Keratinocyte (primary cell): ENCODE measurements at regions not wholly inside any gene's neighbourhood (a gene's known extent, or its start where the extent isn't known, plus 50 kb on each side); places are given as distances from the start of the nearest gene placed in this dataset.

Experiments
- DNase-seq: peaks from one replicate; pipeline ENCODE4 v3.0.0-alpha.2; 2011; ENCODE audit warnings: low read depth, missing footprints, low spot score
- FAIRE-seq: peaks from 2 replicates; lab custom pipeline; 2011; peaks lifted over from hg19 to GRCh38; lab: Jason Lieb, UNC
- H2AFZ ChIP-seq: 2 replicates; pipeline ENCODE4 v1.6.0; 2012; ENCODE audit warnings: low read length, control low read depth, inconsistent platforms; ENCODE audit not compliant: control insufficient read depth
- H3K27ac ChIP-seq: 2 replicates; pipeline ENCODE4 v1.5.1; 2011; ENCODE audit warnings: low read length; ENCODE audit not compliant: control insufficient read depth, insufficient read depth
- H3K27me3 ChIP-seq: 3 replicates; pipeline ENCODE4 v1.6.0; 2011; ENCODE audit warnings: low read length; ENCODE audit not compliant: control insufficient read depth, insufficient read depth; ENCODE audit errors: extremely low read depth
- H3K36me3 ChIP-seq, 2 experiments: 2 replicates in 1 of 2; 3 replicates in 1 of 2; pipeline ENCODE4 v1.5.1; 2011; ENCODE audit warnings: low read length in 2 of 2, mild to moderate bottlenecking in 1 of 2; ENCODE audit not compliant: control insufficient read depth in 2 of 2, insufficient read depth in 2 of 2; ENCODE audit errors: extremely low read depth in 1 of 2
- H3K4me1 ChIP-seq: 3 replicates; pipeline ENCODE4 v1.5.1; 2011; ENCODE audit warnings: low read length; ENCODE audit not compliant: control insufficient read depth, insufficient read depth; ENCODE audit errors: extremely low read depth
- H3K4me2 ChIP-seq: 3 replicates; pipeline ENCODE4 v1.6.0; 2011; ENCODE audit warnings: low read depth, low read length; ENCODE audit not compliant: control insufficient read depth, insufficient read depth; ENCODE audit errors: extremely low read depth
- H3K4me3 ChIP-seq, 3 experiments: fragments of 200-600 bp in 1 of 3; sonication (generic) in 1 of 3; 2 replicates in 2 of 3; 3 replicates in 1 of 3; pipeline ENCODE4 v1.5.1; 2011 to 2016; ENCODE audit warnings: low read length in 3 of 3, mild to moderate bottlenecking in 3 of 3, control low read depth in 2 of 3, inconsistent platforms in 1 of 3, low read depth in 1 of 3, mixed read lengths in 1 of 3, mixed run types in 1 of 3, moderate library complexity in 1 of 3; ENCODE audit not compliant: control insufficient read depth in 2 of 3, insufficient read depth in 2 of 3; ENCODE audit errors: extremely low read depth in 1 of 3
- H3K79me2 ChIP-seq: 2 replicates; pipeline ENCODE4 v1.6.0; 2012; ENCODE audit warnings: low read length; ENCODE audit not compliant: control insufficient read depth, insufficient read depth
- H3K9ac ChIP-seq: 3 replicates; pipeline ENCODE4 v1.6.0; 2011; ENCODE audit warnings: low read length; ENCODE audit not compliant: control insufficient read depth, insufficient read depth; ENCODE audit errors: extremely low read depth
- H3K9me1 ChIP-seq: 3 replicates; pipeline ENCODE4 v1.6.0; 2011; ENCODE audit warnings: low read length; ENCODE audit not compliant: control insufficient read depth, insufficient read depth; ENCODE audit errors: extremely low read depth
- H3K9me3 ChIP-seq: 2 replicates; pipeline ENCODE4 v1.5.1; 2012; ENCODE audit warnings: low read depth, low read length; ENCODE audit not compliant: control insufficient read depth
- H4K20me1 ChIP-seq: 3 replicates; pipeline ENCODE4 v1.6.0; 2011; ENCODE audit warnings: low read length; ENCODE audit not compliant: control insufficient read depth, insufficient read depth; ENCODE audit errors: extremely low read depth
- CTCF ChIP-seq, 3 experiments: IDR thresholded peaks in 1 of 3; conservative IDR thresholded peaks in 1 of 3; optimal IDR thresholded peaks in 1 of 3; 2 replicates in 2 of 3; 3 replicates in 1 of 3; pipeline versions ENCODE3 to v1.5.1; 2011; ENCODE audit warnings: low read length in 3 of 3, mild to moderate bottlenecking in 3 of 3, moderate library complexity in 2 of 3, control low read depth in 1 of 3, inconsistent platforms in 1 of 3; ENCODE audit not compliant: insufficient read depth in 2 of 3; ENCODE audit errors: extremely low read depth in 1 of 3
- EZH2 ChIP-seq: IDR thresholded peaks from one replicate; pipeline ENCODE4 v1.6.1; 2012; ENCODE audit warnings: inconsistent platforms, mild to moderate bottlenecking, low read length, moderate library complexity
- dilution Hi-C: fragments of 300-500 bp; cut with MboI; formaldehyde crosslinking; loops from one replicate; pipeline ENCODE4 v1.7.0; 2020; ENCODE audit warnings: low sequenced_read_pairs; ENCODE audit not compliant: extremely low pct_ligation_motif_present

GRCh38 chr2:133789743-133790142, 221.5 kb upstream of the NCKAP5 start:
- DNase-seq (no peak), FAIRE-seq (no peak)
- Histone ChIP-seq H3K36me3 (no peaks in the 10 kb centered on the region), H3K9me1 (no peaks in the 10 kb centered on the region), H3K4me3 (no peak overlapping the region), H3K27ac (no peak overlapping the region), H3K9ac (no peak overlapping the region), H3K4me1 (no peaks in the 10 kb centered on the region), H3K27me3 (no peaks in the 10 kb centered on the region), H2AFZ (no peak overlapping the region), H3K79me2 (no peaks in the 10 kb centered on the region), H4K20me1 (no peaks in the 10 kb centered on the region), H3K9me3 (no peaks in the 10 kb centered on the region), H3K4me2 (no peak overlapping the region)
- dilution Hi-C loops: no loop called here
- no peak for TF ChIP-seq CTCF (optimal IDR thresholded peaks at IDR 0.05 in 1 of 3, IDR thresholded peaks at IDR 0.05 in 1 of 3, conservative IDR thresholded peaks at IDR 0.05 in 1 of 3; ENCODE audit: extremely low read depth in 1 of 3, insufficient read depth in 2 of 3, low read length in 3 of 3)
- TF ChIP-seq EZH2: no peak

GRCh38 chr2:133790711-133791110, 222.4 kb upstream of the NCKAP5 start:
- DNase-seq (no peak), FAIRE-seq (no peak)
- no peak overlapping the region for H2AFZ ChIP-seq
- H3K27ac ChIP-seq: no peak overlapping the region
- no peak overlapping the region for H3K4me2 ChIP-seq
- dilution Hi-C loops: no loop called here
- no peaks in the 10 kb centered on the region for H3K79me2 ChIP-seq
- H3K9me3 ChIP-seq: no peaks in the 10 kb centered on the region
- no peaks in the 10 kb centered on the region for H3K36me3 ChIP-seq
- no peak overlapping the region for H3K9ac ChIP-seq
- H3K9me1 ChIP-seq: no peaks in the 10 kb centered on the region
- no peak overlapping the region for H3K4me3 ChIP-seq
- H4K20me1 ChIP-seq: no peaks in the 10 kb centered on the region
- H3K27me3 ChIP-seq: no peaks in the 10 kb centered on the region
- no peak for TF ChIP-seq EZH2
- TF ChIP-seq CTCF (optimal IDR thresholded peaks at IDR 0.05 in 1 of 3, IDR thresholded peaks at IDR 0.05 in 1 of 3, conservative IDR thresholded peaks at IDR 0.05 in 1 of 3; ENCODE audit: extremely low read depth in 1 of 3, insufficient read depth in 2 of 3, low read length in 3 of 3): no peak
- H3K4me1 ChIP-seq: no peaks in the 10 kb centered on the region
